NCI-H146 treated with DMSO at 0.1 percent for 48 hours (cell line): ENCODE measurements at regions not wholly inside any gene's neighbourhood (a gene's known extent, or its start where the extent isn't known, plus 50 kb on each side); places are given as distances from the start of the nearest gene placed in this dataset.

Source experiments
- DNase-seq: peaks from one replicate; lab custom pipeline; 2025; ENCODE audit not compliant: unreplicated experiment; lab: John Stamatoyannopoulos, UW

DNA sequence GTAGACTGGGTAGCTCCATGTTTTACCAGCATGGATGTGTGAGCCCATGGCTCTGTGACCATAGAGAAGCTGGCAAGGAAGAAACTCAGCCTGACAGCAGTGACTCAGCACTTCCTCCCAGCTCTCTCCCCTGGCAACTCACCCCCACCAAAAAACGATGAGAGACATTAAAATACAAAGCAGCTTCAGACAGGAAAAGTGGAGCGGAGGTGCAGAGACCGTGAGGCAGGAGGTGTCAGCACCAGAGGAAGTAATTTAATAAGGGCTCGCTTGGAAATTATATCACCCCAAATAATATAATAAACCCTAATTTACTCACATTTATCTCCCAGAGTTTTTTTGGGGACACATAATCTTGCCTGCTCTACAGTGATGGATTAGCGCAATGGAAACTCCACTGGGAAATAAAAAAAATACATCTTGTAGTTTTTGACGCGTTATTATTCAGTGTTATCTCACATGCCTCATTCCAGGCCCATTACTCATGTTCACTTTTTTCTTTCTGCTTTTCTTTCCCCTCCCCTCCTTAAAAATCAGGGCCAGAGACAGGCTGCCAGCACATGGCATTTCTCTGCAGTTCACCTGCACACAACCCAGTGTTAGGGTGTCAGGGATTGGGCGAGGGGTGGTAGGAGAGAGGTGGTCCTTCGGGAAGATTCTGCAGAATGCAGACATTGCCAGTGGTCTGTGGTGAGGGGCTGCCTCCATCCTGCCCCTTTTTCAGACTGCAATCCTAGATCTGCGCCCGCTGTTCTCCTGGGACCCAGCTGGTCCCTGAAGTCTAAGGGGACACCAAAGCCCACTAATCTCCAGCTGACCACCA lies 170.8 kb downstream of the BUD13 start:
- DNase-seq = no peak

DNA sequence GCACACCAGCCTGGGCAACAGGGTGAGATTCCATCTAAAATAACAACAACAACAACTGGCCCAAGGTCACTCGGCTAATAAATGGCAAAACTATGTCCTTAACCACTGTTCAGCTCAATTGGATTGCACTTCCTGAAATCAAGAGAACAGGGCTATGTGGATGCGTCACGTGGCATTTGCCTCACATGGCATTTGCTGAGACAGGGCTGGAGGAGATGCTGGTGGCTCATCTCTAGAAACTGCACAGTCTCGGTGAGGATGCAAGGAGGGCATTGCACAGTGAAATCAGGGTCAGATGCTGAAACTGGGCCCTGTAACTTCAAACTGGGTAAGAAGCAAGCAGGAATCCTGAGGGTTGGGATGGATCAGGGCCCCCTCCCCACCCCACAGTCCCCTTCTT lies 171.9 kb downstream of the BUD13 start:
- DNase-seq = no peak

DNA sequence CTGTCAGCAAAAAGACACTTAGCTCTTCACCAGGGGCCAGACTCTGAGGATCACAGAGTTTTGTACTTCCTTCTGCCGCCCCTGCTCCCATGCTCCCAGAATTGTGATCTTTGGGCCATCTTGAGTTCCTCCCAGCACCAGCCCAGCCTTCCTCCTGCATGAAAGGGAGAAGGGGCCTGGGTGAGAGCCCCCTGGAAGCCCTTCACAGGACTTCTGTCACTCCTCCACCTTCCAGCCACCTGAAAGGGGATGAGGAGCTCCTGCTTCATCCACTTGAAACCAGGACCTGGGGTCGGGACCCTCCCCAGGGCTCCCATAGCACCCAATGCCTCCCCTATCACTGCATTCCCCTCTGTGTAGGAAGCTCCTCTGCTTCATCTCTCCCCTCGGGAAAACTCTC lies 174.2 kb downstream of the BUD13 start:
- no peak for DNase-seq

DNA sequence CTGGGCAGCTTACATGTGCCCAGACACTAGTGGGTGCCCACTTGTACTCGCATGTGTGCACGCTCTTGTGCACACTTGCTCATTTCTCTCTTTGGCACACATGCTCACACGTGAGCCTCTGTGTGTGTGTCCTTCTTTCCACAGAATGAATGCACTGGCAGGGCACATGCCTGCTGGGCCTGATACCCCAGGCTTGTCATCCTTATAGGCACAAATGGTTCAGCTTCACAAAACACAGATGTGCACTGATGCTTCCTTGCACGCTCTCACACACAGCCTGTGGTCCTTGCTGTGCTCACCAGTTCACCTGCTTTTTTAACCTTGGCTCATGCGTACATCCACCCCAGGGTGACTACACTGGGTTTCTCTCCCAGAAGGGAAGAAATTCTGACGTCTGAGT lies 174.8 kb downstream of the BUD13 start:
- DNase-seq = no peak

DNA sequence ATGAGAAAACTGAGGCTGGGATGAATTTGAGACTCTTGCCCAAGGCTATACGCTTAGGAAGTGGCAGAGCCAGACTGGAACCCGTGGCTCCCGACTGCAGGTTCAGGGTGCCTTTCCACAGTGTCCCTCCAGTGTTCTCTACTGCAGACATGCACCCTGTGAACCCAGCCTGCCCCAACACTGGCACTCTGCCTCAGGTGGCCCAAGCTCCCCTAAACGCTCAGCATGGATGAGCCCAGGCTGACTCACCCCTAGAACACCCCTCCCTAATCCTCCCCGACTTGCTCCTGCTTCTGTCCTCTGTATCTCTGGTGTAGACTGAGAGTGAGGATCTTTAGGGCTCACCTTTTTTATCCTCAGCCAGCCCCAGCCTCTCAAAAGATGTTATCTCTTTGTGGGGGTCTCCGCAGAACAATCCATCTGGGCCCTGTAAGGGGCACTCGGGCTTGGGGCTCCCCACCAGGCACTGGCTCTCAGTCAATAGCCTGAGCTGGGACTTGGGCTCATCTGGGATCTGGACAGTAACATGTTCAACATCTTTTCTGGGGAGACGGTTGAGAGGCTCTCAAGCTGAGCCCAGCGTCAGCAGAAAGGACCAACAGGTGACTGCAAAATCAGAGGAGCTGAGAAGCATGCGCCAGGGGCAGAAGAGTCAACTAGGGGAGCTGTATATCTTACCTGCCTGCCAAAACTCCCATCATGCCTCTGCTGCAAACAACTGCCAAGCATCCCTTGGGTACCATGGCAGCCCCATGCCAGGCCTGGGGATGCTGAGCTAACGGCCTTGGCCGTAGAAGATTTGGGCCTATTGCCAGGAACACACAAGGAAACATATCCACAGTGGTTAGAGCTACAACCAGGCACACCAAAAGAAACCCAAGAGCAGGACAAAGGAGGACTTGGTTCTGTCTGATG lies 176.2 kb downstream of the BUD13 start:
- DNase-seq = no peak

DNA sequence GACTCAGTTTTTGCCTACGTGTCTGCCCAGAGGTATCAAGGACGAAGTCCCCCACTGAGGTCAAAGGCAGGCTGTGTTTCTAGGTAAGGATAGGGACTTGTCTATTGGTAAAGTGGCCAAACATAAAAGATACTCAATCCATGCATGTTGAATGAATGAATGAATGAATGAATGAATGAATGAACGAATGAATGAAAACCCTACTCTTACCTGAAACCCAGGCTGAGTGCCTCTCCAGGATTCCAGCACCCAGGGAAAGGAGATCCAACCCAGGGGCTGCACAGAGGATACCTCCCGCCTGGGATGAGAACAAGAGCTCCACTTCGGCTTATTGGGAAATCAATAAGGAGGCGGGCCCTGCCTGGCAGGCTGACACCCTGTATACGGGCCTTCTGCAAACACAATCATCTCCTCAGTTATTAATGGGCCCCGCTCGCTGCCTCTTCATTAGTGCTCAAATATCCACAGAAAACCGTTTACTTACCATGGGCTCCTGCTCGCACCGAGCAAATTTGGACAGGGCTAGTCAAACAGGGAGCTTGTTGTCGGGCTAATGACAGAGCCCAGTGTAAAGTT lies 177.4 kb downstream of the BUD13 start:
- peak; percentile 98 for DNase-seq

DNA sequence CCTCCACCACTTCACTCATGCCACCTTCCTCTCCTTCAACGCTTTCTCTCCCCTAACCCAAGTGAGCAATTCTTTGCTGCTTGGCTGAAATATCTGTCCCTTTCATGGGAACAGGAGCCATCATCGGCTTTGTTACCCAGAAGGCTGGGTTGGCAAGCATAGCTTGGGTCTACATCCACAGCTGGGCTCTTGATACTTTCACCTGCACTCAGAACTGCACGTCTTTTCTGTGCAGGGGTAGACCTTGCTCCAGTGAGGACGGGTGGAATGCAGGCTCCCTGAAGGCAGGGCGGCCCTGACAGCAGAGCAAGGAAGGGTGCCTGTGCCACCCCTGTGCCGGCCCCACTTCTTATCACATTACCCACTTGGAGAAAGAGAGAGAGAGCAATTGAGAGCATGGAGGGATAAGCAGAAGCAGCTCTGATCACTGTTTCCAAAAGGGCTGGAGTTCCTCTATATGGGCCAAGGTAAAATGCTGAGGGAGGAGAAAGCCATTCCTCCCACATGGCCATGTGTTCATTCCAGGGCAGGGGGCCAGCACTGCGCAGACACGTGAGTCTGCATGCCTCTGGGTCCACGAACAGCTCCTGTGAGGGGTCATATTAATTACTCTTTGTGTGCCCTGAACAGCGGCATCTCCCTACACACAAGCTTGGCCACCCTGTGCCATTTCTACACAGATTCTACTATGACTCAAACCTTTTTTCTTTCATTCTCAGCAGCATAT lies 181.8 kb downstream of the BUD13 start:
- DNase-seq = no peak

DNA sequence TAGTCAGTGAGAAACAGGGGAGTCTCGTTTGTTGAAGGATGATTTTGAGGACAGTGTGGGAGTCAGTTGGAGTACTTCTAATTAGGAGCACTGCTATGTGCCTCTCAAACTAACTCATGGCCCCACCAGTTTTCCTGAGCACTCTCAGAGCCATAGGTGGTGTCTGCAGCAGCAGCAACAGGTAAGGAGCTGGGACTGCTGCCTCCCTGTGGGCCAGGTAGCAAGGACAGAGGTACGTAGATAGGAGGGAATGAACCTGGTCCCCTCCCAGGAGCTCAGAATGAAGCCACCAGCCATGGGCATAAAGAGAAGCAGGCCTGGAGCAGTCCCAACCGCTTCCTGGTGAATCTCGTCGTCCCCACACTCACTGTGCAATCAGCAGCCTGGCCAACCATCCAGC lies 183.4 kb downstream of the BUD13 start:
- no peak for DNase-seq

DNA sequence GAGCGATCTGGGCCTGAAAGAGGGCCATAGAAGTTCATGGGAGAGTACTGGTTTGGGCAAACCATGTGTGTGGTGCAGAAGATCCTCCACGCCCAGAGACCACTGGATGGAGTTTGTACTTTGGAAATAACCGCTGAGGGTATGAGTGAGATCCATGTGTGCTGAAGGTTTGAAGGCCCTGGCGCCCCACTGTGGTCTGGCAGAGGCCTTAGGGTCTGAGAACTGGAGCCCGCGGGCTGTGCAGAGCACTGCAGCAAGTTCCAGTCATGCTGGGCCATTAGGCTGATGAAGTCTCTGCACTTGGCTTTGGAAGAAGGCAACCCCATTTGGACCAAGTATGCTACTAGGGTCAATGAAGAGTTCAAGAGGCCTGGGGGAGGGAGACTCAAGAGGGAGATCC lies 186.4 kb downstream of the BUD13 start:
- DNase-seq = no peak

DNA sequence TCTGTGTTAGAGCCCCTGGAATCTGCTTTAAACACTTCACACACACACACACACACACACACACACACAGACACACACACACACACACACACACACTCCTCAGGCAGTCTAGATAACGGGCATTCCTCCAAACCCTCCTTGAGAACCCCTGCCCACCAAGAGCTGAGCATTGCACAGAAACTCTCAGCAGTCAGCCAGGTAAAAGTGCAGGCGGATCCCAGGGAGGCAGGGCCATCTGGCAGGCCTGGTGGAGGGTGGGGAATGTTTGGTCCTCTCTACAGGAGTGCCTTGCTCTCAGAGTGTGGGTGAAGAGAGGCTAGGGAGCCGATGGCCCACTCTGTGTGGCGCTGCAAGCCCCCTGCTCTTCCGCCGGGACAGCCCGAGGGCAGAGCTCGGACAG lies 190.2 kb downstream of the BUD13 start:
- peak; percentile 26 for DNase-seq

DNA sequence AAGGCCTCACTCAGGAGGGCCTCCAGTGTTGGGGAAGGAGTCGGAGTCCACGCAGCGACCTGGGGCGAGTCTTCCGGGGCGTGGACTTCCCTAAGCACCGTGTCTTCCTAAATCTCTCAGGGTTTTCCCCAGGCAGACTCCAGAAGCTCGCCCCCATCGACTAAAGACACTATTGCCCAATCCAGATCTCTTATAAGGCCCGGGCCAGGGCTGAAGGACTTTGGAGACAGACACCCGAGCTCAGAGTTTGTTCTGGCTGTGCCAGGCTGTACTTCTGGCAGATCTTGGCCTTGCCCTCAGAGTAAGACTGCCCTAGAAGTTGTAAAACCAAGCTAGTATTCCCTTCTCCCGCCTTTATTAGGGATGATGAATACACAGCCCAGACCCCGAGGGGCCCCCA lies 191.4 kb downstream of the BUD13 start:
- no peak for DNase-seq

DNA sequence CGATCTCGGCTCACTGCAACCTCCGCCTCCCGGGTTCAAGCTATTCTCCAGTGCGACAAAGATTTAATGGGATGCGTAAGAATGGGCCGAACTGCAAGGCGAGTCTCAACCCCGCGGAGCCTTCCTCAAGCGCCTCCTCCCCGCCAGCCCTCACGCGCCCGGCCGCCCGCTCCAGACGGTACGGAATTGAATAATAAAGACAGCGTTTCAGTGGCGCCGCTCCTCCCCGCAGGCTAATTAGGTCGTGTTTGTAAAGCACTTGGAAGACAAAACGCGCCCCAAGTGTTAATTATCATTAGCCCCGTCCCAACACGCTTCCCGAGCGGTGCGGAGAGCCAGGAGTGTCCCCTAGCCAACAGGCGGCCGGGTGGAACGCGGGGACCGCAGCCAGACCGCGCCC lies 192.0 kb downstream of the BUD13 start:
- peak; percentile 63 for DNase-seq

DNA sequence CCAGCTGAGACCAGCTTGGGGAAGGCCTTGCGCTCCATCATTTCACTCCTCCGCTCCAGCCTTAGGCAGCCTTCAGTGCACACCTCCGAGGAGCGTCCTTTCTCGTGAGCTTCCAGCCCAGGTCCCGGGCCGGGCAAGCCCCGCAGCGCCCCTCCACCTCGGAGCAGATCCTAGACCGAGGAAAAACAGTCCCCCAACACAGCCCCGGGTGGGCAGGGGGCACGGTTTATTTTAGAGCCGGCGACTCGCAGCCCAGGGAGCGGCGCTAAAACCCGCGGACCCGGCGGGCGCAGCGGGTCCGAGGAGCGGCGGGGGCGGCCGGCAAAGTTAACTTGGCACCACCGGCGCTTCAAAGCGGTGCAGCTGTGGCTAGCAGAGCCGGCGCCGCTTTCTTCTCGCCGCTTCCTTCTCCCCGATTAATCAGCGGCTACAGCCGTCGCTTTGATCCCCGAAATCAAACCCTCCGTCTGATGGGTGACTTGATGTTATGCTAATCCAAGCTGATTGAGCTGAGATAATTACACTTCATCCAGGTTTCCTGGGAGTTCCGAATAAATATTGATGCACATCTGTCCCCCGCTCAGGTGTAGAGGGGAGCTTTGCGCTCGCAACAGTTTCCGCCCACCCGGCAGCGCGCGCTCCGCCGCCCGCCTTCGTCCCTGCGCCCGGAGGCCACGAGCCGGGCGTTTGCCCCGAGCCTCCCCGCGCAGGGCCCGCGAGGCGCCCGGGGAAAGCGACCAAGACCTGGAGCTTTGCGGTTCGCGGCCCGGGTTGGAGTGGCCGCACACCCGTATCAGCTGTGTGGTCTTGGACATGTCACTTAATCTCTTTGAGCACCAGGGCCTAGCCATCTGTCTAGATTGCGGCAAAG lies 192.7 kb downstream of the BUD13 start:
- DNase-seq = no peak

DNA sequence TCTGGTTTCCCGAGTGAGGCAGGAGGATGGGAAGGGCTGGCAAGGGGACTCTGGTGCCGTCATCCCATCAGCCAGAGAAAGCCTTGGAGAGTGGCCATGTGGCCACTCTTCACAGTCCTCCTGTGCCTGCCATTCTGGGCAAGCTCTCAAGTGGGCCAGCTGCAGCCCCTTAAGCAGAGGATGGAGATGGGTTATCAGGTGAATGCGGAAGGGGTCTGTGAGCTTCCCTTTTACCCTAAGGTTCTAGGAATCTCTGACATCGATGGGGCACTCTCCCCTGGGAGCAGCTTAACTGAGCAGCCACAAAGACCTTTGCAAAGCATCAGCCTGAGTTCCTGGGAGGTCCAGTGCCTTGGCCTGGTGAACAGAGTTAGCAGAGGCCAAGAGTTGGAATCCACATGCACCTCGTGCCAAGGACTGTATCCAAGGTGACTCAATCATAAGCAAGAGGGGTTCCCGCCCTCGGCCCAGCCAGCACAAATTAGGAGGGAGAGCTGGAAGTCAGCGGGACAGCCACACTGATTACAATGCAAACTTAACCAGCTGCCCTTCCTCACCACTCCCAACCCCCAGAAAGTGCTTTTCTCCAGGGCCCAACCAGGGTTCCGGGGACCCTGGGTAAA lies 193.6 kb downstream of the BUD13 start:
- no peak for DNase-seq

DNA sequence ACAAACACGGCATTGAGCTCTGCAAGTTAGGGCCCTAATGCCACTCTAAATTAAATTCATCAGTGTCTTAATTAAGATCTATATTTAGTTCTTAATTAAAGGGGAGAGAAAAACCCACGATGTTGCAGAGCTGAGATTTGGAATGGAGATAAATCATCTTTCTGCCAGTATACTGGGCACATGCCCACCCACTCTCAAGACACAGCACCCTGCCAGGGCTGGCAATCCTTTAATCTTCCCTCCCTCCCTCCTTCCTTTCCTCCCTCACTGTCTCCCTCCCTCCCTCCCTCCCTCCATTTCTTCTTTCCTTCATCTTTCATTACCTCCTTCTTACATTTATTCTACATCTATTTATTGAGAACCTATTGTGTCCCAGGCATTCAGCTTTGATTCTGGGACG lies 194.8 kb downstream of the BUD13 start:
- no peak for DNase-seq

DNA sequence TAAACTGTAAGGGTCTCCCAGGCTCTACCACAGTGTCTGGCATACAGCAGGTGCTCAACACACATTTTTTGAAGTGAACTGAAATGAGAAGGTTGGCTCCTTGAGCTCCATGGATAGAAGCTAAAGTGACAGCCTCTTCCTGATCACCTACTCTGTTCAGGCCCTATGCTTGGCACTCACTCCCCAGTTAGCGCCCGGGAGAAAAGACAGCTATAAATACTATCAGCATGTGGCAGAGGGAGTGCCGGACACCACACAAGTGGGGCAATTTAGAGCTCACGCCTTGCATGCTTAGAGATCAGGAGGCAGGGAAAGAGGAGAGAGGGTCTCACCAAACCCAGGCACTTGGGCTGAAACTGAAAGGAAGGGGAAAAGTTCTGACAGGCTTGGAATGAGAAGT lies 195.5 kb downstream of the BUD13 start:
- no peak for DNase-seq

DNA sequence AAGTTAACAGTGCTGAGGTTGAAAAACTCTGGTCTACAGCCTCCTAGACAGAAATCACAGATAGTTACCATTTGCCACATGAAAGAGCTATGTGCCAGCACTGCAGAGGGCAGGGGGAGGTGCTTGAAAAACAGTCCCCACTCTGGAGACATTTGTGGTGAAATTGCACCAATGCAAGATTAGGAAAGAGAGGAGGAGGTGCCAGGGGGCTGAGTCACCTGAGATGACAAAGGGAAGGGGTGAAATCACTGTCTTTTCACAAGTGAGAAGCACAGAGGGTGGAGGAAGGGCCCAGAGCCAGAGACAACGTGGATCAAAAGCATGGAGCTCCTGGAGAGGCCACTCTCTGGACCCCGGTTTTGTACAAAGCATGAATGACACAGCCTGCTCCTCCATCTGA lies 196.3 kb downstream of the BUD13 start:
- DNase-seq = no peak

DNA sequence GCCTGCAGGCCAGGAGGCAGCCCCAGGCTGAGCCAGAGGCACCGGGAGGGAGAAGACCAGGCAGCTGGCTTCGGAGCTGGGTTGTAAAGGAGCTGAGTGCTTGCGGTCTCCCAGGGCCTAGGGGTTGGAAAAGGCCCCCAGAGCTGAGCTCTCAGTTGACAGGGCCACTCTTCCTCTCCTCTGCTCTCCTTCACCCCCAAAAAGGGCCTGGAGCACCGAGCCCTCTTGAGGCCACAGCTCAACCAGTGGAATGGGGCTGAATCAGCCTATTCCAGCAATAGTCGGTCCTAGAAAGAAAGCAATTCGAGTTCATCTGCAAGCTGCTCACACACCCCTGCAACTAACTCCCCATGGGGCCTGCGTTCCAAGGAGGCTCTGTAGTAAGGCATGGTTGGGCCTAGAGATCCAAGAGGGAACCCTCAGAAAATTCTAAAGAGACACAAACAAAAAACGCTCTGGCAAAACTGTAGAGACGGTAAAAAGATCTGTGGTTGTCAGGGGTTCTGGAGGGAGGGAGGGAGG lies 205.0 kb downstream of the BUD13 start:
- DNase-seq = no peak

DNA sequence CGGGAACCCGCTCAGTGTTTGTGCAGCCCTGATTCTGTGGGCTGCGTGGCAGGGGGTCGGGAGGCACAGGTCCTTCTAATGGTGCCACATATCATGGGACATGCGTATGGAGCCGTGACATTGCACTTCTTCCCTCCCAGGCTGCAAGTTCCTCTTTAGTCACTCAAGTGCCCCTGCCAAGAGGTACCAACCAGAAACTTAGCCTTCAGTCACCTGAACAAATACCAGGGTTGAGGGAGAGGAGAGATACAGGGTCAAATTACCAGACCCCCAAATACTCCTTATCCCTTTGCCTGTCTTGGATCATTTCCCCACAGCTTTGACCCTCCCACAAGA lies 209.1 kb downstream of the BUD13 start:
- DNase-seq = no peak
